IPS-NIHi7 (cell line): ENCODE measurements at regions not wholly inside any gene's neighbourhood (a gene's known extent, or its start where the extent isn't known, plus 50 kb on each side); places are given as distances from the start of the nearest gene placed in this dataset.

Source experiments
- DNase-seq: peaks from one replicate; pipeline ENCODE4 v3.0.0; 2012; ENCODE audit warnings: mixed read lengths; ENCODE audit errors: extremely low spot score

DNA sequence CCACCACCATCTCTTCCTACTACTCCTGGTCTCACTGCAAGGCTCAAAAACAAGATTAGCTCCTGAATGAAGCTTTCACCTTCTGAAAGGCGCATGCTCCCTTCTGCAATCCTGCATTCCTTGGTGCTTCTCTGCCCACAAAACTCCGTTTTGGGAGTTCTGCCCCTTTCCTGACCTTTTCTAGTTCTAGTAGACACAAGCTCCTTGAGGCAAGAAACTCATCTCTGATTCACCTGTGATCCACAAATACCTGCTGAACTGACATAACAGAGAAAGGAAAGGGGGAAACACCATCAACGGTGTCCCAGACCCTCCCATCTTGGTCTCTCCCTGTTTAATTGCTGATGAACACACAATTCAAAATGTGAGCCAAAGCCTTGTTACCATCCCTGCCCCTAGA is 64.0 kb upstream of the EGR2 start:
- DNase-seq = no peak

DNA sequence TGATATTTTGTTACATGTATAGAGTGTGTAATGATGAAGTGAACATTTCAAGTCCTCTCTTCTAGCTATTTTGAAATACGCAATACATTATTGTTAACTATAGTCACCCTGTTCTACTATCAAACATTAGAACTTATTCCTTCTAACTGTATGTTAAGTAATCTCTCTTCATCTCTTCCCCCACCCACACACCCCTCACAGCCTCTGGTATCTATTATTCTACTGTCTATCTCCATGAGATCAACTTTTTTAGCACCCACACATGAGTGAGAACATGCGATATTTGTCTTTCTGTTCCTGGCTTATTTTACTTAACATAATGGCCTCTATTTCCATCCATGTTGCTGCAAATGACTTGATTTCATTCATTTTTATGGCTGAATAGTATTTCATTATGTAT is 57.7 kb upstream of the EGR2 start:
- DNase-seq = no peak

DNA sequence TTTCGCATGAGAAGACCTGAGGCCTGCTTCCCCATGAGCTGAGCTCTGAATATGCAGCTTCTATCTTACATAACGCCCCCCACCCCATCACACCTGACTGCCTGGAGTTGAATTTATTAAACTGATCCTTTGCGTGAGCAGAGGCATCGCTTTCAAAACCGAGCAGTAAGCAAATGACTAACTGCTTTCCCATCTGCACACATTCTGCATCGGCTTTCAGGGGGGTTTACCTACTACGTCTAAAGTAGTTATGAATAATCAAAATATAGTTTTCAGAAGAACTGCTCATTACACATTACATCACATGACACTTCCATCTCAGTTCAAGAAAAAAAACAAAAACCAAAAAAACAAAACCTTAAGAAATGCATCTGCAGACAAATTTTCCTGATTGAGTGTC is 54.7 kb upstream of the EGR2 start:
- no peak for DNase-seq

DNA sequence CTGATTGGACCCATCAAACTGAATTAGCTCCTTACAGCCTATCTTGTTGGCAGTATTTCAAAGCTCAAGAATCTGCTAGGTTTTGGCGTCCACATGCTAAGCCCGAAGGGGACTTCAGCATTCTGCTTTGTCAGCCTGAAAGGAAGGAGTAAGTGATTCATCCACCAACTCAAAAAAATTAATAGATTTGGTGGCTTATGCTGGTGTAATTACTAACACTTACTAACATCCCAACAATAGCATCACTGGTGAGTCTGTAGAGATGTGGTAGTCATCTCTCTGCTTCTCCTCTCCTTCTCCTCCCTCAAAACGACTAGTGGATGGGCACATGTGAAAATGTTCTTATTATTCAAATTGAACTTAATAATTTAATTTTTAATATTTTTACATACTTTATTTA is 53.8 kb upstream of the EGR2 start:
- DNase-seq = no peak

DNA sequence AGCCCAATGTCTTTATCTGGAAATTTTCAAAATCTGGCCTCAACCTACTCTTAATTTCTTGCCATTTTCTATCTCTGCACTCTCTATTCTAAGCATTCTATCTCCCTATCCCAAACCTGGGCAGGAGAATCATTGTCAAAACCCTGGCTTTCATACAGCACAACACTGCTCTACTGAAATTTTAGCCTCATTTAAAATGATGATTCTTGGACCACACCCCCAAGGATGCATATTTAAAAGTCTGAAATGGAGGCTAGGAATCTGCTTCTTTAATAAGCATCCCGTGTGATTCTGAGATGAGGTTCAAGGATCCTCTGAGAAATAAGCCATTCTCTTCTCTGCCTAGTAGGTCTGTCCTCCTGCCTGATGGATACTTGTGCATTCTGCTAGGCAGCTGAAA is 50.8 kb upstream of the EGR2 start:
- no peak for DNase-seq

DNA sequence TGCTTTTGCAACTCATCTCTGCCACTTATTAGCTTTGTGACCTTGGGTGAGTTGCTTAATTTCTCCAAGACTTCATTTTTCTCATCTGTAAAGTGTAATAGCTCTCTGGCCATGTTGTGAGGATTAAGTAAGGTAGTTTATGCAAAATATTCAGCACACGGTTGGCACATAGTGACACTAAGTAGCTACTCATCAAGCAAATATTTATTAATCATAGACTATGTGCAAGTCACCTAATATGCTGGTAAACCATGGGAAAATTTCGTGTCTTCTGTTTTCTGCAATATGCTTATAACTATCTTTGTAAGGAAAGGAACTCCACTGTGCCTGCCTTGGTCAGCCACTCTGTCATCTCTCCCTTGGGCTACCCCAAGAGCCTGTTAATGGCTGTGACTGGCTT is 50.3 kb upstream of the EGR2 start:
- DNase-seq = no peak
